ENCODE measurements at regions not wholly inside any gene's neighbourhood (a gene's known extent, or its start where the extent isn't known, plus 50 kb on each side); places are given as distances from the start of the nearest gene placed in this dataset.

GRCh38 chr1:239558559-239558958, 172.2 kb downstream of the CHRM3 start:
- no peaks in the 10 kb centered on the region for H3K36me3 ChIP-seq
- intact Hi-C loops (cut with DNase I), result no loop called here
- no peaks in the 10 kb centered on the region for H3K27me3 ChIP-seq
- TF ChIP-seq CTCF (IDR thresholded peaks at IDR 0.05) (no peak), POLR2A (IDR thresholded peaks at IDR 0.05) (no peak)
- H3K27ac ChIP-seq, result no peak overlapping the region
- H3K4me3 ChIP-seq, result no peak overlapping the region
- no peak for DNase-seq
- 43 to 56% methylated on average over 2 of the region's 2 CpGs for WGBS, 2 donors
- H3K4me1 ChIP-seq, result peaks cover 0 to 6% (median 0%) of the 10 kb centered on the region in 3 donors
- no peaks in the 10 kb centered on the region for H3K9me3 ChIP-seq

- Histone ChIP-seq H3K36me3 (no peaks in the 10 kb centered on the region), H3K27ac (no peak overlapping the region)
- DNase-seq, result no peak
These were observed 172.6 kb downstream of the CHRM3 start for GRCh38 chr1:239558991-239559390.

GRCh38 chr1:239560921-239561320, 174.6 kb downstream of the CHRM3 start:
- H3K4me1 ChIP-seq, result peaks cover 0 to 6% (median 0%) of the 10 kb centered on the region in 3 donors
- no peaks in the 10 kb centered on the region for H3K36me3 ChIP-seq
- no peaks in the 10 kb centered on the region for H3K27me3 ChIP-seq
- H3K4me3 ChIP-seq, result no peak overlapping the region
- TF ChIP-seq CTCF (IDR thresholded peaks at IDR 0.05), result no peak
- TF ChIP-seq POLR2A (IDR thresholded peaks at IDR 0.05), result no peak
- no peak overlapping the region for H3K27ac ChIP-seq
- H3K9me3 ChIP-seq, result no peaks in the 10 kb centered on the region
- no peak for DNase-seq
- 84 to 89% methylated on average over 4 of the region's 4 CpGs for WGBS, 2 donors
- intact Hi-C loops (cut with DNase I), result no loop called here

More at GRCh38 chr1:239558991-239559390, 172.6 kb downstream of the CHRM3 start:
- no peaks in the 10 kb centered on the region for H3K27me3 ChIP-seq
- no peaks in the 10 kb centered on the region for H3K9me3 ChIP-seq
- TF ChIP-seq CTCF (IDR thresholded peaks at IDR 0.05) (no peak), POLR2A (IDR thresholded peaks at IDR 0.05) (no peak)
- intact Hi-C loops (cut with DNase I), result no loop called here
- peaks cover 0 to 6% (median 0%) of the 10 kb centered on the region in 3 donors for H3K4me1 ChIP-seq
- H3K4me3 ChIP-seq, result no peak overlapping the region

GRCh38 chr1:239562095-239562494, 175.7 kb downstream of the CHRM3 start:
- peaks cover 0 to 6% (median 0%) of the 10 kb centered on the region in 3 donors for H3K4me1 ChIP-seq
- no peaks in the 10 kb centered on the region for H3K27me3 ChIP-seq
- H3K9me3 ChIP-seq, result no peaks in the 10 kb centered on the region
- 77 to 85% methylated on average over 6 of the region's 6 CpGs for WGBS, 2 donors
- DNase-seq, result no peak
- TF ChIP-seq CTCF (IDR thresholded peaks at IDR 0.05) (no peak), POLR2A (IDR thresholded peaks at IDR 0.05) (no peak)
- intact Hi-C loops (cut with DNase I), result no loop called here
- H3K4me3 ChIP-seq, result no peak overlapping the region
- H3K36me3 ChIP-seq, result no peaks in the 10 kb centered on the region
- no peak overlapping the region for H3K27ac ChIP-seq

GRCh38 chr1:239563681-239564080, 177.3 kb downstream of the CHRM3 start:
- Histone ChIP-seq H3K27me3 (no peaks in the 10 kb centered on the region), H3K27ac (no peak overlapping the region), H3K36me3 (no peaks in the 10 kb centered on the region), H3K4me3 (no peak overlapping the region), H3K9me3 (no peaks in the 10 kb centered on the region), H3K4me1 (peaks cover 0 to 4% (median 0%) of the 10 kb centered on the region in 3 donors)
- intact Hi-C loops (cut with DNase I), result no loop called here
- 40 to 47% methylated on average over 2 of the region's 2 CpGs for WGBS, 2 donors
- TF ChIP-seq POLR2A (IDR thresholded peaks at IDR 0.05) (no peak), CTCF (IDR thresholded peaks at IDR 0.05) (no peak)
- no peak for DNase-seq

All from esophagus squamous epithelium (tissue), 5 donors.